Hepatocyte (in vitro differentiated cells): ENCODE measurements at regions not wholly inside any gene's neighbourhood (a gene's known extent, or its start where the extent isn't known, plus 50 kb on each side); places are given as distances from the start of the nearest gene placed in this dataset.

Experiments
- EZH2 ChIP-seq: fragments of 200-600 bp; sonication (generic); IDR thresholded peaks from 2 replicates; pipeline ENCODE4 v1.6.1; 2016; ENCODE audit warnings: antibody characterized with exemption, mild to moderate bottlenecking, borderline replicate concordance
- EZH2phosphoT487 ChIP-seq: fragments of 200-600 bp; sonication (generic); IDR thresholded peaks from one replicate; pipeline ENCODE4 v1.6.1; 2018; ENCODE audit warnings: antibody characterized with exemption, mild to moderate bottlenecking, low read depth, moderate library complexity; ENCODE audit not compliant: unreplicated experiment, severe bottlenecking
- TF ChIP-seq, protein P1 (sequence below): fragments of 200-600 bp; sonication (generic); IDR thresholded peaks from 2 replicates; pipeline ENCODE4 v1.5.1; 2016; ENCODE audit warnings: antibody characterized with exemption, mild to moderate bottlenecking; ENCODE audit not compliant: poor library complexity

DNA sequence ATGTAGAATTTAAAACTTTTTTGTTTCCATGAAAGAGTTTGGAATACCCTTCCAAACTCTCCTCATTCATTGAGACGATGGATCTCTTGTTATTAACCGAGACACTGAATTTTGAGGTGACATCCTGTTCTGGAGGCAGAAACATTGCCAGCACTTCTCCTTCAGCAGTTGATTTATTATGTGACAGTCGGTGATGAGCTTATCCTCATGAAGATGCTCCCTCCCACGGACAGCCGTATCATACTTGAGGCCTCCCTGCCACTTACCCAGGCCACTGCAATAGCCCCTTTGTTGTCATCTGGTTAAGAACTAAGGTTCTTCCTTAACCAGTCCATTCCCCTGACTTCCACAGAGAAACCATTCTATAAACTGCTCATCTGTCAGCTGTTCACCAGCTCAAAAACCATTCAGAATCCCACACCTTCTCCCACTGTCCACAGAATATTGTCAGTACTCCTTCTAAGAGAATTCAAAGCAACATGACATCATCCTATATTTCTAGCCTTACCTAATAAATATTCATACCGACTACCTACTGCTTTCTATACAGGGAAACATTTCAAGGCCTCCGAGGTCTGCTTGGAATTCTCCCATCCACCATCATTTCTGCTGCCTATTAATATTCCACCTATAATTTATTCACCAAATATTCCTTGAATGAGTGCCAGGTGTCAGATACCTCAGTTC is 139.0 kb upstream of the TRIB2 start:
- TF ChIP-seq, protein P1, sequence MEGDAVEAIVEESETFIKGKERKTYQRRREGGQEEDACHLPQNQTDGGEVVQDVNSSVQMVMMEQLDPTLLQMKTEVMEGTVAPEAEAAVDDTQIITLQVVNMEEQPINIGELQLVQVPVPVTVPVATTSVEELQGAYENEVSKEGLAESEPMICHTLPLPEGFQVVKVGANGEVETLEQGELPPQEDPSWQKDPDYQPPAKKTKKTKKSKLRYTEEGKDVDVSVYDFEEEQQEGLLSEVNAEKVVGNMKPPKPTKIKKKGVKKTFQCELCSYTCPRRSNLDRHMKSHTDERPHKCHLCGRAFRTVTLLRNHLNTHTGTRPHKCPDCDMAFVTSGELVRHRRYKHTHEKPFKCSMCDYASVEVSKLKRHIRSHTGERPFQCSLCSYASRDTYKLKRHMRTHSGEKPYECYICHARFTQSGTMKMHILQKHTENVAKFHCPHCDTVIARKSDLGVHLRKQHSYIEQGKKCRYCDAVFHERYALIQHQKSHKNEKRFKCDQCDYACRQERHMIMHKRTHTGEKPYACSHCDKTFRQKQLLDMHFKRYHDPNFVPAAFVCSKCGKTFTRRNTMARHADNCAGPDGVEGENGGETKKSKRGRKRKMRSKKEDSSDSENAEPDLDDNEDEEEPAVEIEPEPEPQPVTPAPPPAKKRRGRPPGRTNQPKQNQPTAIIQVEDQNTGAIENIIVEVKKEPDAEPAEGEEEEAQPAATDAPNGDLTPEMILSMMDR = no peak
- TF ChIP-seq EZH2phosphoT487 (no peak), EZH2 (no peak)
